ENCODE measurements at regions not wholly inside any gene's neighbourhood (a gene's known extent, or its start where the extent isn't known, plus 50 kb on each side); places are given as distances from the start of the nearest gene placed in this dataset. TPM values are rescaled to one million over a fixed set of nuclear protein-coding genes. Genes with fewer than 3 reads are reported as not detected.
"Not testable (repeated sequence)": the region's sequence is repeated elsewhere in the genome, so short reads cannot be mapped to it uniquely, and the experiment has no call there.

DNA sequence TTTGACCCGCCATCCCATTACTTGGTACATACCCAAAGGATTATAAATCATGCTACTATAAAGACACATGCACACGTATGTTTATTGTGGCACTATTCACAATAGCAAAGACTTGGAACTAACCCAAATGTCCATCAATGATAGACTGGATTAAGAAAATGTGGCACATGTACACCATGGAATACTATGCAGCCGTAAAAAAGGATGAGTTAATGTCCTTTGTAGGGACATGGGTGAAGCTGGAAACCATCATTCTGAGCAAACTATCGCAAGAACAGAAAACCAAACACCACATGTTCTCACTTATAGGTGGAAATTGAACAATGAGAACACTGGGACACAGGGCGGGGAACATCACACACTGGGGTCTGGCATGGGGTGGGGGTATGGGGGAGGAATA, 57.1 kb upstream of the GMDS start:
- DNase-seq: not testable (repeated sequence)

- no peak for DNase-seq
Measured at GRCh38 chr6:2296781-2297180, 51.4 kb upstream of the GMDS start.

Small RNAs in the stretch of these regions (small RNA-seq; reads per million reads assigned to genes)
- not detected for gene HMGN2P28 (ENCODE audit: low replicate concordance)

All from tongue (tissue), 2 donors.